ENCODE measurements at regions not wholly inside any gene's neighbourhood (a gene's known extent, or its start where the extent isn't known, plus 50 kb on each side); places are given as distances from the start of the nearest gene placed in this dataset.
A peak's percentile ranks its signal among the peaks of the same experiment; 100 is the strongest.

DNA sequence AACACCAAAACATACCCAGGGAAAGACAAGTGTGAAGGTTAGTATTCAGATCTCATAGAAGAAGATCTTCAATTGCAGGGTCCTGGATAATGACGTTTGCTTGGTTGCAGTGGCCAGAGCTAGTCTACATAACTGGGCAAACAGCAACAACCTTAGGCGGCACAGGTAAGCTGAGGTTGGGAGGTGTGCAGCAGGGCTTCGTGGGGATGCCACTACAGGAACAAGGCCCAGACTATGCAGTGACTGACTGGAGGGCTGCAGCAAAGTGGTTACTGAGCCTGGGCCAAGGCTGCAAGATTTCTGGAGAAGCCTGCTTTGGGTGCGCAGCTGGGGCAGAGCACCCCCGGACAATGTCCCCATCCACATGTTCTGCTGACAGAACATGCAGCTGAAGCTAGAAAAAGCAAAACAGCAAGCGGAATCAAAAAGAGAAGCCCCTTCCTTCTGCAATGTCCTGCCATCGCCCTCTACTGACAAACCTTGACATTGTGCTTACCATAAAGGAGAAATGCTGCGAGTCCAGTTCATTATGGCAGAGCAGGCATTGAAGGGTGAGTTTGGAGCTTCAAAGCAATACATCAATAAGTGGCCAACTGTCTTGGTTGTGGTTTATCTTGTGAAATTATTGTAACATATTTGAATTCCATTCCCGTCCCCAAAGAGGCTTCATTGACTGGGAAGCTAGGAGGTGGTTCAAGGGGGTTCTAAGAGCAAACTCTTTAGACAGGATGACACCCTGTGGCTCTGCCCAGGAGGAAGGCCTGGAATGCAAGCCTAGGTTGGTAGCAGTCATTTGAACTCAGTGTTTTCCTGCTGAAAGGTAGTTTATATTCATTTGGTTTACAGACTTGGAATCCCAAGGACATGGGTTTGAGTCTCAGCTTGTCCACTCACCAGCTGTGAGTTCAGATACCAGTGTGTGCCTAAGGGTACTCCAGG is 217.0 kb downstream of the PDCD6IP start:
- ATAC-seq: no peak
- peaks cover 15% of the 10 kb centered on the region for H3K4me1 Mint-ChIP-seq
- H3K27me3 Mint-ChIP-seq: peaks cover 31% of the 10 kb centered on the region
- no peaks in the 10 kb centered on the region for H3K9me3 Mint-ChIP-seq
- H3K27ac Mint-ChIP-seq: no peak overlapping the region
- H3K4me3 Mint-ChIP-seq: no peak overlapping the region
- no peaks in the 10 kb centered on the region for H3K36me3 Mint-ChIP-seq

DNA sequence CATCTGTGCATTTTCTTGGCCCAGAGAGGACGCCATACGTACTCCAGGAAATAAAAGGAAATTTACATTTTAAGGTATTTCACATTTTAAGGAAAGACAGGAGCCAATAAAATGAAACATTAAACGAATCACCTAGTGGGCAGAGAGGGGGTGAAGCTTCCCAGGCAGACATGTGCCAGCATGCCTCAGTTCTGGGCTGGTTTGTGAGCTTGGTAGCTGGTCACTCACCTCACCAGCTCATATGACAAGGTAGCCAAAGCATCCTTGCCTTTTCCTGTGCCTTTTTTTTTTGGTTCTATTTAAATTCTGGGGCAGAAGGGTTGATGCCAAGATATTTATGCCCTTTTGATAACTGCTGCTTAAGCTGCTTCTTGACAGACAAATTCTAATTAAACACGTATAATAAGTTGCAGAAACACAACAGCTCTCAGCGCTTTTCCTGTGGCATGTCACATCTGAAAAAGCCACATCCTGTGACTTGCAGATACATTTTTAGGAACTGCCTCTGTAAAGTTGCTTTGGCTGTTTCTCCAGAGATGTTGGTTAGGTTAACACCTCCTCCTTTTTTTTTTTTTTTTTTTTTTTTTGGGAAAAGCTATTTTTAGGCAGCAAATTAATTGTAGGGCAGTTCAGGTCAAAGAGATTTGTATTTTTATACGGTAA is 218.6 kb downstream of the PDCD6IP start:
- ATAC-seq: no peak
- Mint-ChIP-seq H3K4me3 (no peak overlapping the region), H3K9me3 (no peaks in the 10 kb centered on the region), H3K36me3 (no peaks in the 10 kb centered on the region), H3K27me3 (peaks cover 45% of the 10 kb centered on the region), H3K4me1 (peaks cover 29% of the 10 kb centered on the region), H3K27ac (no peak overlapping the region)

DNA sequence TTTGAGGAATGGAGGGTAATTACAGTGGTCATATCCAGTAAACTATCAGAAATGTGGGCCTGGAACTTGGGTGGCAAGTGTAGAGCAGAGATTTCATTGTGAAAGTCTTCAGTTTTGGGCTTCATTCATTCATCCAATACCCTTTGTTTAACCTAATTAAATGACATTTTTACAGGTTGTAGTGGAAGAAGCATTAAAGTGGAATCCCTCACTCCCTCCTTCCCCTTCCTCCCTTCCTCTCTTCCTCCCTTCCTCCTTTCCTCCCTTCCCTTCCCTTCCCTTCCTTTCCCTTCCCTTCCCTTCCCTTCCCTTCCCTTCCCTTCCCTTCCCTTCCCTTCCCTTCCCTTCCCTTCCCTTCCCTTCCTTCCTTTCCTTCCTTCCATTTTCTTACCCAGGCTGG is 219.3 kb downstream of the PDCD6IP start:
- no peaks in the 10 kb centered on the region for H3K9me3 Mint-ChIP-seq

DNA sequence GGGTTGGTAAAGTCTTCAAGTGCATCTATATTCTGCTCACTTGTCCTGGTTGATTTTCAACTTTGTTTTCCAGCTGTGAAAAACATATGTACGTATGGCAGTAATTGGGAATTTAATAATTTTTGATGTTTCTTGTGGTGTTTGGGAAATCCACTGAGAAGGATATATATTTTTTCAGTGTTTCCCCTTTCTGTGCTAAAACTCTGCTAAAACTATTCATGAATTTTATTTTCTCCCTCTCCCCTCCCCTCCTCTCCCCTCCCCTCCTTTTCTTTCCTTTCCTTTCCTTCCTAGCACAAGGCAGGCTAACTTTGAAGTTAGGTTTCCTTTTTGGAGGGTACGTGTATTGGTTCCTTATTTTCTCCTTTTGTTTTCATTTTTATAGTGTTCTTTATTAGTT is 220.7 kb downstream of the PDCD6IP start:
- Mint-ChIP-seq H3K9me3 (no peaks in the 10 kb centered on the region), H3K27ac (no peak overlapping the region), H3K4me1 (peaks cover 41% of the 10 kb centered on the region), H3K27me3 (peaks cover 45% of the 10 kb centered on the region), H3K36me3 (no peaks in the 10 kb centered on the region), H3K4me3 (no peak overlapping the region)
- ATAC-seq: no peak

More for the DNA sequence above, 219.3 kb downstream of the PDCD6IP start:
- no peak for ATAC-seq
- no peak overlapping the region for H3K4me3 Mint-ChIP-seq
- peaks cover 36% of the 10 kb centered on the region for H3K4me1 Mint-ChIP-seq
- peaks cover 45% of the 10 kb centered on the region for H3K27me3 Mint-ChIP-seq
- H3K27ac Mint-ChIP-seq: no peak overlapping the region
- H3K36me3 Mint-ChIP-seq: no peaks in the 10 kb centered on the region

DNA sequence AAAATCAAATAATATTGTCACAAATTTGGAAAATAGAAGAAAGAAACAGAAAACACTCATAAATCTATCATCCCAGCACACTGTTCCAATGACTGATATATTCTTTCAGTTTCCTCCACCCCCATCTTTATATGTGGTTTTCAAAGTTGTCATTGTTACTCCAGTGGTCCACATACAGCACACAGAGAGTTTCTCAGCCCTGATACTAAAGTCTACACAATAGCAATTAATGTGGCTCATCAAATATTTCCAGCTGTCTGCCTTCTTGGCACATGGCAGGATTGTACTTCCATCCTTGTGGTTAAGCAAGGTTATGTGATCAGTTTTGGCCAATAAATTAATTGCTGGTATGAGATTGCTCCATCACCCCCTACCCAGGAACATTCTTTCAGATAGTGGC is 221.7 kb downstream of the PDCD6IP start:
- Mint-ChIP-seq H3K4me1 (peaks cover 41% of the 10 kb centered on the region), H3K9me3 (no peaks in the 10 kb centered on the region), H3K27me3 (peaks cover 45% of the 10 kb centered on the region), H3K4me3 (no peak overlapping the region), H3K27ac (no peak overlapping the region), H3K36me3 (no peaks in the 10 kb centered on the region)
- no peak for ATAC-seq

DNA sequence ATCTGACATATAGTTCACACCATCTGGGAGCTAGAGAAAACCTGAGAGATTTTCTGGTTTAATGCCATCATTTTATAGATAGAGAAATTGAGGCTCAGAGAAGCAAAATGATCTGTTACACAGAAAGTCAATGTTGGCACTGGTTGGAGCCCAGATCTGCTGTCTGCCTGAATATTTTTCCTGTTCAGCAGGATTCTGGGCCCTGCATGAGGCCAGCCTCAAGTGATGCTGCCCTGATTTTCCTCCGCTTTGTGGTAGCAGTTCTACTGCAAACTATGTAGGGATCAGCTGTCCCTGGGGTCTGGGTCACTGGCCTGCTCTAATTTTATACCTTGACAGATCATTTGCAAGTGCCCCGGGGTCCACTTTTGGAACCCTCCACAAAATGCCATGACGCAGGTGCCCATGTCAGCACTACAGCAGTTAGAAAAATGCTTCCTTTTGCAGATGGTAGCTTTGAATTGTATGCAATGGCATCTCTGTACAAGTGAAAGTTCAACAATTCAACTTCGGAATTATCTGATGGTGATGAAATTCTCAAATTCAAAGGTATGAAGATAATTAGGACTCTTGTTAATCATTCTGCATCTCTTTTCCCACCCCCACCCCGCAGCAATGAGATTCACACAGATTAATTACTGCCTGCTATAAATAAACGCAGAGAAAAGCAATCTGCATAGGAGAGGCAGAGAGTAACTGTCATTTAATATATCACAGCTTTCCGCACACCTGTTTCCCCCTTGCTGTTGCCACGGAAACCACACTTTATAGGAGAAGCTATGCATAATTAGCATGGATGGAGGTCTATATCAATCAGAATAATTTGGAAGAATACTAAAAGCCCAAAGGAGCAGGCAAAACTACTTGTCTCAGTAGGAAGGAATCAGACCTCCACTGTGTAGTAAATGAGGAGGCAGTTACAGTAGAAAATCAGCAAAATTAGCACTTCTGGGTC is 222.6 kb downstream of the PDCD6IP start:
- Mint-ChIP-seq H3K27ac (peak overlapping the region; percentile 61), H3K4me3 (no peak overlapping the region), H3K27me3 (peaks cover 45% of the 10 kb centered on the region), H3K36me3 (no peaks in the 10 kb centered on the region), H3K4me1 (peaks cover 41% of the 10 kb centered on the region), H3K9me3 (no peaks in the 10 kb centered on the region)
- ATAC-seq: no peak

DNA sequence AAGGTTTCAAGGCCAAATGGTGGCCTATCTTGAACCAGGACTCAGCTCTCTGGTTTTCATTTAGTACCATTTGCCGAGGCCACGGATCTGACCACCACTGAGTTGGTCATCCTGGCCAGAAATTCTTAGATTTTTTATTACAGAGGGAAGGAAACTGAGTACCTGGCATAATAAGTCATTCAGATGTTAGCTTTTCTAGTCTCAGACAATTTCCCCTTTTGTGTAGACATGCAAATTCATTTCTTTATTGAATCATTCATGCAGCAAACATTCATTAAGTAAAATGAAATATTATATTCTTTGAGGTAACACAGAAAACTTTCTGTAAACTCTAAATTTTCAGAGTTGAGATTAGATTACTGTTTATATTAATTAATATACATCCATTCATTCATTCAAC is 223.7 kb downstream of the PDCD6IP start:
- H3K36me3 Mint-ChIP-seq: no peaks in the 10 kb centered on the region
- ATAC-seq: no peak

DNA sequence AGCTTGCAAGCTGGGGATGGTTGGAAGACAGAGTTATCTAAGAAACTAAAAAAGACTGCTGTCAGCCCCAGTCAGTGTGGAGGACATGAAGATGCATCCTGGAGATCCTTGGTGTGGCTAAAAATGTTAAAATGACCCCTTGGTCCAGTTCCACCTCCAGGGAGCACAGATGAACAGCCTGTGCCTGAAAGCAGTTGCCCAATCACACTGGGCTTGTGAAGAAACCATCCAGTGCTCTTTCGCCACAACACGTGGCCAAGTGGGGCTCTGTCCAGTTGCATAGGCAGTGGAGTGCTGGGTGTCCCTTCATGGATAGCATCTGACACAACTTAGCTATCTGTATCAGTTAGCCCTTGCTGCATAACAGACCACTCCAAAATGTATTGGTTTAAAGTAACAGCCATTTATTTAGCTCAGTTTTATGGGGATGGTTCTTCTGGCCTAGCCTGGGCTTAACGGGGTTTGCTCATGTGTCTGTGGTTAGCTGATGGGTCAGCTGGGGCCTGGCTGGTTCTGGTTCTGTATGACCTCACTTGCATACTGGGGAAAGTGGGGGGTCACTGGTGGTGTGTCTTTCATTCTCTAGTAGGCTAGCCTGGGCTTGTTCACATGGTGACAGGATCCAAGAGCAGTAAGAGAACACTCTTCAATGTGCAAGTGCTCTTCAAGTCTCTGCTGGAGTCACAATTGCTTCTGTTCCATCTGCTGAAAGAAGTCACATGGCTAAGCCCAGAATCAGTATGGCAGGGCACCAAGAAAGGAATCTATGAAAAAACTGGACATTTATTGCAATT is 226.2 kb downstream of the PDCD6IP start:
- Mint-ChIP-seq H3K9me3 (no peaks in the 10 kb centered on the region), H3K27ac (no peak overlapping the region), H3K4me1 (peaks cover 30% of the 10 kb centered on the region), H3K4me3 (no peak overlapping the region), H3K27me3 (peaks cover 23% of the 10 kb centered on the region), H3K36me3 (no peaks in the 10 kb centered on the region)
- no peak for ATAC-seq

More for the DNA sequence above, 223.7 kb downstream of the PDCD6IP start:
- Mint-ChIP-seq H3K9me3 (no peaks in the 10 kb centered on the region), H3K4me1 (peaks cover 41% of the 10 kb centered on the region), H3K27me3 (peaks cover 45% of the 10 kb centered on the region), H3K4me3 (no peak overlapping the region), H3K27ac (peak overlapping the region; percentile 61)

DNA sequence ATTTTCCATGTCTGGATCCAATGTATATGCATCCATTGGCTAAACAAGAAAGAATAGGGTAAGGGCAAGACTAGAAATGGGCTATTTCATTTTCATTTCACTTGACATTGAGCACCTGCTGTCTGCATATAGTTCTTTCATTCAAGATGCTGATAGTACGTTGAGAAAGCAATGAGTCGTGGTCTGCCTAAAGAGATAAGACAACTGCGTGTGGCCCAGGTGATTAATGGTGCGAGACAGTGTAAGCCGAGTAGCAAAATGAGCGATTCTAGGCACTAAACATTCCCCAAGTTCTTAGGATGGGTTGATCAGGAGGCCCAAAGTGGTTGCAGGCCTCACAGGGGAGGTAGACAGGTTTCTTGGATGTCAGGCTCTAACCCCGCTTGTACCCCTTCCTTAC is 235.4 kb downstream of the PDCD6IP start:
- no peak overlapping the region for H3K4me3 Mint-ChIP-seq
- H3K4me1 Mint-ChIP-seq: no peaks in the 10 kb centered on the region
- H3K36me3 Mint-ChIP-seq: no peaks in the 10 kb centered on the region
- no peak for ATAC-seq
- H3K27me3 Mint-ChIP-seq: no peaks in the 10 kb centered on the region
- peaks cover 4% of the 10 kb centered on the region for H3K9me3 Mint-ChIP-seq
- no peak overlapping the region for H3K27ac Mint-ChIP-seq

DNA sequence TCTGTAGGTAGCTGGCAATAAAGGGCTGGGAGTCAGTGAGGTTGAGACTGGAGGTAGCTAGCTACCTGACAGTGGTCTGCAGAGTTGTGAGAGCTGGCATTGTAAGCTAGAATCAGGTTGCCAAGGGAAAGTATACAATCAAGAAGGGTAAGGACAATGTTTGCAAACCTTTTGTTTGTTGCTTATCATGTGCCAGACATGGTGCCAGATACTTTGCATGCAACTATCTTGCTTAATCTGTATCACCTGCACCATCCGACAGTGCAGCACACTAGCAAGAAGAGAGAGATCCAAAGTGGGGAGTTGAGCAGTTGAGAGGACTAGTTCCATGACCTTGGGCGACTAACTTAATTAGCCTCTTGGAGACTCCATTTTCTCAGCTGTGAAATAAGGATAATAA is 236.4 kb downstream of the PDCD6IP start:
- no peaks in the 10 kb centered on the region for H3K36me3 Mint-ChIP-seq
- no peaks in the 10 kb centered on the region for H3K4me1 Mint-ChIP-seq
- H3K27me3 Mint-ChIP-seq: no peaks in the 10 kb centered on the region
- H3K4me3 Mint-ChIP-seq: no peak overlapping the region
- no peak overlapping the region for H3K27ac Mint-ChIP-seq
- no peak for ATAC-seq
- H3K9me3 Mint-ChIP-seq: peaks cover 4% of the 10 kb centered on the region

DNA sequence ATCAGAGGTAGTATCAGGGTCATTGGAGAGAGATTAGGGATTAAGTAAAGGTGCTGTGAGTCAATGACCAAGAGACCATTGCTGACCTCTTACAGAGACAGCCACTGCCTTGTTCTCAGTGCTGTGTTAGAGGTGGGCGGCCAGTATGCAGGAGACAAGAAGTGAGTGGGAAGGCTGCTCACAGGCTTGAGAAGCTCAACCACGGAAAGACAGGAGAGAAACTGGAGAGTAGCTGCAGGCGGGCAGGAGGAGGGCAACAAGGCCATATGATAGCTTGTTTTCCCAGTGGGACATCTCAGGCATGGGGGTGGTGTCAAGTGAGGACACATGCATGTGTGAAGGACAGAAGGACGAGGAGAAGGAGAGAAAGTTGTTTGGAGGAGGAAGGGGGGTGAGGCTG is 237.3 kb downstream of the PDCD6IP start:
- no peaks in the 10 kb centered on the region for H3K36me3 Mint-ChIP-seq
- no peak overlapping the region for H3K4me3 Mint-ChIP-seq
- H3K4me1 Mint-ChIP-seq: no peaks in the 10 kb centered on the region
- no peak overlapping the region for H3K27ac Mint-ChIP-seq
- ATAC-seq: peak; percentile 3
- H3K27me3 Mint-ChIP-seq: no peaks in the 10 kb centered on the region
- H3K9me3 Mint-ChIP-seq: peaks cover 4% of the 10 kb centered on the region

DNA sequence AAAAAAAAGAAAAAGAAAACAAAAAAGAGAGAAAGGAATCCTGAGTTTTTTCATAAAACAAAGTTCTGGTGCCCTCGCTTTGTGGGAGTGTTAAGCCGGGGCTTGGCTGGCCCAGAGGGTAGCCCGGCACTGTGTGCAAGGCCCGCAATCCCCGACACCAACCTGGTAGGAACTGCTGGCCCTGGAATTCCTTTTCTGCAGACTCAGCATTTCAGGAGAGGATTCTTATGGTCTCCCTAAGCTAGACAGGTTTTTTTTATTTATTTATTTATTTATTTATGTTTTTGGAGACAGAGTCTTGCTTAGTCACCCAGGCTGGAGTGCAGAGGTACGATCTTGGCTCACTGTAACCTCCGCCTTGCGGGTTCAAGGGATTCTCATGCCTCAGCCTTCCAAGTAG is 238.8 kb downstream of the PDCD6IP start:
- H3K9me3 Mint-ChIP-seq: no peaks in the 10 kb centered on the region
- no peak overlapping the region for H3K27ac Mint-ChIP-seq
- no peak overlapping the region for H3K4me3 Mint-ChIP-seq
- no peaks in the 10 kb centered on the region for H3K27me3 Mint-ChIP-seq
- ATAC-seq: no peak
- no peaks in the 10 kb centered on the region for H3K36me3 Mint-ChIP-seq
- no peaks in the 10 kb centered on the region for H3K4me1 Mint-ChIP-seq

DNA sequence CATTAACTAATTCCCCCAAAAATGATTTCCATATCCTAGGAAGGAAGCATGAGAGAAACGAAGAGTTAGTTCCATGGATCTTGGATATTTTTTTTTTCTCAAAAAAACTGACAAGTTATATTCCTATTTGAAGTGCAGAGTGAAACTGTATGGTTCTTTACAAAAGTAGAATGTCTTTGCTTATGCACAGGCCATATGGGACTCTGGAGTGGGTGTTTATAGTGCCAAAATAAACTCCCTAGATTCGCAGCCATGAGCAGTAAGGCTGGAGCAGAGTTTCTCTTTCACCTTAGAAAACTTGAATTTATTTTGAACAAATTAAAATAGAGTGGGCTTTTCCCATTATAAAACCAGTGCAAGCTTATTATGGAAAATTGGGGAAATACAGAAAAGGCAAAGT is 239.7 kb downstream of the PDCD6IP start:
- H3K4me3 Mint-ChIP-seq: no peak overlapping the region
- no peaks in the 10 kb centered on the region for H3K27me3 Mint-ChIP-seq
- no peak for ATAC-seq
- no peaks in the 10 kb centered on the region for H3K36me3 Mint-ChIP-seq
- no peak overlapping the region for H3K27ac Mint-ChIP-seq
- H3K9me3 Mint-ChIP-seq: no peaks in the 10 kb centered on the region
- H3K4me1 Mint-ChIP-seq: no peaks in the 10 kb centered on the region

DNA sequence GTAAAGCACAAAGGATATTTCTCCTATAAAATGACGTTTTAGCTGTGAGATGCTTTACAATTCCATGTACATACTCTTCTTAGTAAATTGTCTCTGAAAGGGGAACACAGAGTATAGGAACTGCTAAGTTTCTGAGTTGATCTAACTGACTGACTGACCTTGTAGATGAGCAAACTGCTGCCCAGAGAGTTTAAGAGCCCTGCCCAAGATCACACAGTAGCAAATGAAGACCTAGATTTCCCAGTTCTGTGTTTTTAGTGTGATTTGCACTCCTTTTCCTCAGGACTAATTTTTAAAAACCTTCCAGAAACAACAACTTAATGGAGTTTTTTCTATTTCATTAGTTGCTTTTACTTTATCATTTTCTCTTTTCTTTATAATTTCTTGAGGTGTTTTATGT is 247.7 kb downstream of the PDCD6IP start:
- Mint-ChIP-seq H3K9me3 (no peaks in the 10 kb centered on the region), H3K36me3 (no peaks in the 10 kb centered on the region), H3K4me3 (no peak overlapping the region), H3K27me3 (no peaks in the 10 kb centered on the region), H3K27ac (no peak overlapping the region), H3K4me1 (no peaks in the 10 kb centered on the region)
- no peak for ATAC-seq
